ENCODE measurements at regions not wholly inside any gene's neighbourhood (a gene's known extent, or its start where the extent isn't known, plus 50 kb on each side); places are given as distances from the start of the nearest gene placed in this dataset.

- TF ChIP-seq, protein P1, sequence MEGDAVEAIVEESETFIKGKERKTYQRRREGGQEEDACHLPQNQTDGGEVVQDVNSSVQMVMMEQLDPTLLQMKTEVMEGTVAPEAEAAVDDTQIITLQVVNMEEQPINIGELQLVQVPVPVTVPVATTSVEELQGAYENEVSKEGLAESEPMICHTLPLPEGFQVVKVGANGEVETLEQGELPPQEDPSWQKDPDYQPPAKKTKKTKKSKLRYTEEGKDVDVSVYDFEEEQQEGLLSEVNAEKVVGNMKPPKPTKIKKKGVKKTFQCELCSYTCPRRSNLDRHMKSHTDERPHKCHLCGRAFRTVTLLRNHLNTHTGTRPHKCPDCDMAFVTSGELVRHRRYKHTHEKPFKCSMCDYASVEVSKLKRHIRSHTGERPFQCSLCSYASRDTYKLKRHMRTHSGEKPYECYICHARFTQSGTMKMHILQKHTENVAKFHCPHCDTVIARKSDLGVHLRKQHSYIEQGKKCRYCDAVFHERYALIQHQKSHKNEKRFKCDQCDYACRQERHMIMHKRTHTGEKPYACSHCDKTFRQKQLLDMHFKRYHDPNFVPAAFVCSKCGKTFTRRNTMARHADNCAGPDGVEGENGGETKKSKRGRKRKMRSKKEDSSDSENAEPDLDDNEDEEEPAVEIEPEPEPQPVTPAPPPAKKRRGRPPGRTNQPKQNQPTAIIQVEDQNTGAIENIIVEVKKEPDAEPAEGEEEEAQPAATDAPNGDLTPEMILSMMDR (IDR thresholded peaks at IDR 0.05), result no peak
- no peak for TF ChIP-seq POLR2AphosphoS5 (IDR thresholded peaks at IDR 0.05)
These were observed 160.9 kb upstream of the SGO1 start for GRCh38 chr3:20346916-20347315.
